Right forelimb (tissue), 1 donor: ENCODE measurements at regions not wholly inside any gene's neighbourhood (a gene's known extent, or its start where the extent isn't known, plus 50 kb on each side); places are given as distances from the start of the nearest gene placed in this dataset.

Experiments
- DNase-seq: peaks from one replicate; pipeline ENCODE4 v3.0.0-alpha.2; 2018

DNA sequence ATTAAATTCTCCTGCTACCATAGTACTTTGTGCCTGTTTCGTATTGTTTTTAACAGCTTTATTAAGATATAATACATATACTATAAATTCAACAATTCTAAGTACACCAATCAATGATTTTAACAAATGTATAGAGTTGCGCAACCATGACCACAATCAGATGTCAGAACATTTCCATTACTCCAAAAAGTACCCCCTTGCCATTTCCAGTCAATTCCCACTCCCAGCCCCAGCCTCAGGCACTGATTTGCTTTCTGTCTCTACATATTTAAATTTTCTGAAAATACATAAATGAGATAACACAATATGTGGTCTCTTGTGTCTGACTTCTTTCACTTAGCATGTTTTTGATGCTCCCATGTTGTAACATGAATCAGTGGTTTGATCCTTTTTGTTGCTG is 193.9 kb downstream of the FIGN start:
- DNase-seq: no peak

- no peak for DNase-seq
Observed at GRCh38 chr2:163541495-163541894, 194.3 kb downstream of the FIGN start.

GRCh38 chr2:163528640-163529217 is 207.1 kb downstream of the FIGN start:
- no peak for DNase-seq

DNA sequence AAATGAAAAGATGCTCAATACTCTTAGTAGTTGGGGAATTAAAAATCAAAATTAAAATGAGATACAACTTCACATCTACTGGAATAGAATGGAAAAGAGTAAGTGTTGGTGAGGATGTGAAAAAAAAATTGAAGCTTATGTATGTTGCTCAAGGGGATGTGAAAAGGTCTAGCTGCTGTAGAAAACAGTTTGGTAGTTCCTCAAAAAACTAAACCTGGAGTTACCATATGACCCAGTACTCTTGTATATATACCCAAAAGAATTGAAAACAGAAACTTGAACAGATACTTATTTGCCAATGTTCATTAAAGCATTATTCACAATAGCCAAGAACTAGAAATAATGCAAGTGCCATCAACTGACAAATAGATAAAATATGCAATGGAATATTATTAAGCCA is 208.4 kb downstream of the FIGN start:
- DNase-seq: no peak

DNA sequence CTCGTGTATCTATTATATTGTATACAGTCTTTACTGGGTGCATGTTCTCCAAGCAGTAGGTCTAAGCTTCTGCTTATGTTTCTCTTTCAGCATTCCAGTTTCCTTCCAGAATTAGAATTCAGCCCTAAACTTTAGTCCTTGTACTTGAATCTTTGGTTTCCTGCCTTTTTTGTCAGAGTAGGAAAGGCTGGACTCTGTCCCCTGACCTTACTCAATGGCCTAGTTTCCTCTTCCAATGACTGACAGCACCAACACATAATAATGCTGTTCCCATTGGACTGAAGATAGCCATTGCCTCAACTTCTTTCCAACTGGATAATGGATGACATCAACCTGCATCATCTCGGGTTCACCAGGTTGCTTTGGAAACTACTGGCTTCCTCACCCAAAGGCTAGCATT is 217.0 kb downstream of the FIGN start:
- no peak for DNase-seq

GRCh38 chr2:163515836-163516235 is 220.0 kb downstream of the FIGN start:
- DNase-seq: no peak

- no peak for DNase-seq
Observed at GRCh38 chr2:163505281-163505680, 230.5 kb downstream of the FIGN start.

- DNase-seq: no peak
Observed at GRCh38 chr2:163493359-163494298, 242.2 kb downstream of the FIGN start.

- no peak for DNase-seq
Observed at GRCh38 chr2:163491850-163492249, 244.0 kb downstream of the FIGN start.

DNA sequence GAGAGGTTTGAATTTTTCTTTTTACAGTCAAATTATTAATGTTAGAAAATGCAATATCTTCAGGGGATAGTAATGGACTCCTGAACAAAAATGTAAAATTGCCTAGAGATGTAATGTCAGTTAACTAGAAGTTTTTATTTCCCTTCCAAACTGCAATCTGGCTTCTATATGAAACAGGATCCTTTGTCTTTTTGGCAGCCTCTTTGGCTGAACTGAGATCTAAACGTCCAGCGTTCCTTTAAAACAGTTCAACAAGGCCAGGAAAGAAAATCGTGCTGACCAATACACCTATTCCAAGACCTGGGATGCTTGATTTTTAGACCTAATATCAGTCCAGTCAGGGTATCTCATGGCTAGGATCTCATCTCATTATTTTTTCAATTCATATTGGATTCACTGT is 245.5 kb downstream of the FIGN start:
- DNase-seq: no peak

DNA sequence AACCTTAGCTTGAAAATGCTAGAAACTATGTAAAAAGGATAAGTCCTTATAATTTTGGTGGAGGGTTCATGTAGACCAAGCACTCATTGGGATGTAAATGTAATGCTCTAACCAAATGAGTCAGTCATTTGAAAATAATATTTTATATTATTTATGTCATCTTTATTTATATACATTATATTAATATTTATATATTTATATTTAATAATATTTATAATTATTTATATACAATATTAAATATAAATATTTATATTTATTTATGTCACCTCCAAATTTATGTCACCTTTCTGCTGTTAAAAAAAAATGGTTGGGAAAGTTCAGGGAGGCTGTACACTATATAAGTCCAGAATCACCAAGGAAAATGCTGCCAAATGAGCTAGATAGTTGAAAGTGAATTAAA is 254.3 kb downstream of the FIGN start:
- DNase-seq: no peak

DNA sequence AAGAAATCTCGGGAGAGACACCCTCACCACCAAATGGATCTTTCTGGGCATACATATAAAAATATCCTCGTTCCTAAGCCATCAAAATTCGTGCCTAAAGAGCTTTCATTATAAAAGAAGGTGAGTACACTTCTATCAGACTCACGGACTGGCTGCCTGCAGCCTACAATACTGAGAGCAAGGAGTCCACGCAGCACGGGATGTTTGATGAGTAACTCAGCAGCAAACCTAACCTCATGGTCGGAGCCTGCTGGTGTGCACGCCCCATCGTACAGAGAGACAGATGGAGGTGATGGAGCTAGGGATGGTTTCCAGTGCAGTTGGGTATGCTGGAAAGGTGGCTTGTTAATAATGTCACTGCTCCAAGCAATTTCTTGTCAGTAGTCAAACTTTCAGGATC is 256.2 kb downstream of the FIGN start:
- no peak for DNase-seq

- no peak for DNase-seq
Observed at GRCh38 chr2:163475815-163476214, 260.0 kb downstream of the FIGN start.

DNA sequence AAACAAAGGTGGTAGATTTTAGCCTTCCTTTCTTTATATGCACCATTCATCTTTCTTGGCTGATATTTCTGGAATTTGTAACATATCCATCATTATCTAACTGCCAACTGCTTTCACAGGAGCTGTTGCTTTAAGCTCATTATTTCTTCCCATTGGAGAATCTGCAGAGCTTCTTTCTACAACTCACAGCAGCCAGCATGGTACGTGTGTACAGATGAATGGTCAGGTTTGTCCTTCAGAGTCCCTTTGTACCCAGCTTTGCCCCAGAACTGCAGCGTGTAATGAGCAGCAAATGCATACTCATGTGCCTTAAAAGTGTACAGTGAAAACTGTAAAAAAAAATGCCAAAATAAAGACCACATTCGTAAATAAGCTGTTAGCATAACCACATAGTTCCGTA is 260.9 kb downstream of the FIGN start:
- DNase-seq: no peak

DNA sequence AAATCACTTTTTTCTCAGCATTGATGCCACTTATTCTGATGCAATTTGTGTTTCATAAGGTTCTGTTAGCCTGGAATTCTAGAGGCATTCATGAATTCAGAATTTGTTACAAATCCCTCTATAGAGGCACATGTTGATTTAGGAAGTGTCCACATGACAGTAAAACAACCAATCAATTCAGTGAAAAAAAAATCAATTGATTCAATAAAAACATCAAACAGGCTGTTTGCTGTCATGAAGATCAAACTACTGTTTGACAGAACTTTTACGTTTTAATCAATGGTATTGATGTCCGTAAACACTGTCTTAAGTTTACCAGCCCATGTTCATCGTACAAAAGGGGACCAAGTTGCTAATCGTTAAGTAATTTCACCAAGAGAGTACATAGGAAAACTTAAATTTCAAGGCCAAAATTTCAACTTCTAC is 261.5 kb downstream of the FIGN start:
- no peak for DNase-seq

- no peak for DNase-seq
Observed at GRCh38 chr2:163471947-163472346, 263.9 kb downstream of the FIGN start.

- DNase-seq: no peak
Observed at GRCh38 chr2:163469561-163469962, 266.2 kb downstream of the FIGN start.

- DNase-seq: no peak
Observed at GRCh38 chr2:163467251-163467630, 268.6 kb downstream of the FIGN start.

GRCh38 chr2:163466331-163467250 is 269.2 kb downstream of the FIGN start:
- DNase-seq: no peak

GRCh38 chr2:163465440-163465839 is 270.4 kb downstream of the FIGN start:
- DNase-seq: no peak

DNA sequence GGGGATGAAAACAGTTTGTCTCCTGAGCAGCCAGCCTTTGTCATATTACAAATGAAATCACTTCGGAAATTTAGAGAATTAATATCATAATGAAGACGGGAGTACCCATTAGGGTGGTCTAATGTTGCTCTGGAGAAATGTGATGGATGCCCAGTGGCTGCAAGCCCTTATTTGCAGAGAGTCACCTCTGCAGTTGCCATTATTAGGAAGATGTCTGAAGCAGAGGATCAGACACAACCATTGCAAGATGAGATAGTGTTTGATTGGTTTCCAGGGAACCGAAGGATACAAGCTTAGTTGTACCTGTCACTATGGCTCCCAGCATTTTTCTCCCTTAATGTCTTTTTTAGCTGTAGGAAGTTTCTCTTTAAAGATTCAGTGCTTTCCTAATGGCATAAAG is 272.4 kb downstream of the FIGN start:
- DNase-seq: no peak

GRCh38 chr2:163462993-163463392 is 272.8 kb downstream of the FIGN start:
- no peak for DNase-seq

GRCh38 chr2:163459986-163460385 is 275.8 kb downstream of the FIGN start:
- no peak for DNase-seq
